OCI-LY1 (cell line): ENCODE measurements at regions not wholly inside any gene's neighbourhood (a gene's known extent, or its start where the extent isn't known, plus 50 kb on each side); places are given as distances from the start of the nearest gene placed in this dataset.

Experiments
- H2AFZ ChIP-seq: fragments of 200-600 bp; sonication (generic), shearing (Covaris generic); 2 replicates; pipeline ENCODE4 v1.6.0; 2014; ENCODE audit warnings: antibody characterized with exemption, mild to moderate bottlenecking, low read length
- H3F3A ChIP-seq: fragments of 200-600 bp; sonication (generic), shearing (Covaris generic); 2 replicates; pipeline ENCODE4 v1.6.0; 2014; ENCODE audit warnings: mild to moderate bottlenecking, antibody characterized with exemption, low read length, moderate library complexity; ENCODE audit not compliant: insufficient read depth
- H3K27ac ChIP-seq: fragments of 200-600 bp; sonication (generic); 2 replicates; pipeline ENCODE4 v1.5.1; 2014; ENCODE audit warnings: low read length, mixed run types, mild to moderate bottlenecking, low read depth; ENCODE audit not compliant: poor library complexity, severe bottlenecking
- H3K27me3 ChIP-seq: fragments of 200-600 bp; sonication (generic); 2 replicates; pipeline ENCODE4 v1.6.0; 2014; ENCODE audit warnings: antibody characterized with exemption, mild to moderate bottlenecking, low read length, moderate library complexity; ENCODE audit not compliant: insufficient read depth
- H3K36me3 ChIP-seq: fragments of 200-600 bp; sonication (generic); 2 replicates; pipeline ENCODE4 v1.6.1; 2014; ENCODE audit warnings: mild to moderate bottlenecking, antibody characterized with exemption, low read length, moderate library complexity, mixed read lengths; ENCODE audit not compliant: insufficient read depth
- H3K4me1 ChIP-seq: fragments of 200-600 bp; sonication (generic); 2 replicates; pipeline ENCODE4 v1.5.1; 2014; ENCODE audit warnings: mild to moderate bottlenecking, low read length, moderate library complexity; ENCODE audit not compliant: insufficient read depth, severe bottlenecking
- H3K4me2 ChIP-seq: fragments of 200-600 bp; sonication (generic), shearing (Covaris generic); 2 replicates; pipeline ENCODE4 v1.6.1; 2014; ENCODE audit warnings: low read length
- H3K4me3 ChIP-seq: fragments of 200-600 bp; sonication (generic); 2 replicates; pipeline ENCODE4 v1.5.1; 2014; ENCODE audit warnings: low read length, low read depth, mild to moderate bottlenecking, mixed read lengths; ENCODE audit not compliant: poor library complexity, severe bottlenecking
- H3K79me2 ChIP-seq: fragments of 200-600 bp; shearing (Covaris generic); 2 replicates; pipeline ENCODE4 v1.6.1; 2016; ENCODE audit warnings: mixed run types, low read length, mixed read lengths; ENCODE audit not compliant: insufficient read depth
- H3K9ac ChIP-seq: fragments of 200-600 bp; sonication (generic), shearing (Covaris generic); 2 replicates; pipeline ENCODE4 v1.6.1; 2014; ENCODE audit warnings: mild to moderate bottlenecking, low read length, mixed read lengths
- H3K9me2 ChIP-seq: fragments of 200-600 bp; sonication (generic), shearing (Covaris generic); 2 replicates; pipeline ENCODE4 v1.6.1; 2014; ENCODE audit warnings: low read depth, mild to moderate bottlenecking, low read length, mixed read lengths
- H3K9me3 ChIP-seq: fragments of 200-600 bp; shearing (Covaris generic); 2 replicates; pipeline ENCODE4 v1.6.1; 2014; ENCODE audit warnings: low read length, mixed read lengths
- H4K20me1 ChIP-seq: fragments of 200-600 bp; sonication (generic), shearing (Covaris generic); 2 replicates; pipeline ENCODE4 v1.6.0; 2016; ENCODE audit warnings: mild to moderate bottlenecking, low read length; ENCODE audit not compliant: insufficient read depth
- CTCF ChIP-seq: fragments of 200-600 bp; sonication (generic), shearing (Covaris generic); IDR thresholded peaks from 2 replicates; pipeline ENCODE4 v1.5.1; 2017; ENCODE audit warnings: mild to moderate bottlenecking, antibody characterized with exemption, low read length, moderate library complexity, mixed read lengths
- EZH2 ChIP-seq: fragments of 200-600 bp; sonication (generic), shearing (Covaris generic); IDR thresholded peaks from 2 replicates; pipeline ENCODE4 v1.8.0; 2017; ENCODE audit warnings: borderline replicate concordance, mixed run types, mild to moderate bottlenecking, antibody characterized with exemption, low read length, moderate library complexity, mixed read lengths

- Histone ChIP-seq H3K4me3 (no peak overlapping the region), H3K4me2 (no peak overlapping the region), H3K27ac (no peak overlapping the region), H3F3A (no peaks in the 10 kb centered on the region), H3K27me3 (no peaks in the 10 kb centered on the region), H3K9me3 (no peaks in the 10 kb centered on the region), H3K36me3 (no peaks in the 10 kb centered on the region), H2AFZ (no peak overlapping the region), H3K9me2 (no peaks in the 10 kb centered on the region), H3K4me1 (no peaks in the 10 kb centered on the region), H3K79me2 (no peaks in the 10 kb centered on the region), H4K20me1 (no peaks in the 10 kb centered on the region), H3K9ac (no peak overlapping the region)
- TF ChIP-seq EZH2 = no peak
- TF ChIP-seq CTCF = no peak
These were observed 177.2 kb downstream of the LRRC3B start for GRCh38 chr3:26799679-26800317.

GRCh38 chr3:26807272-26807671, 184.7 kb downstream of the LRRC3B start:
- Histone ChIP-seq H3K4me2 (no peak overlapping the region), H3K36me3 (no peaks in the 10 kb centered on the region), H3K27me3 (no peaks in the 10 kb centered on the region), H3K27ac (no peak overlapping the region), H3F3A (no peaks in the 10 kb centered on the region), H3K9me2 (no peaks in the 10 kb centered on the region), H3K4me1 (no peaks in the 10 kb centered on the region), H2AFZ (no peak overlapping the region), H3K9me3 (no peaks in the 10 kb centered on the region), H3K79me2 (no peaks in the 10 kb centered on the region), H3K4me3 (no peak overlapping the region), H4K20me1 (no peaks in the 10 kb centered on the region), H3K9ac (no peak overlapping the region)
- TF ChIP-seq CTCF = no peak
- TF ChIP-seq EZH2 = no peak

- Histone ChIP-seq H3K27ac (no peak overlapping the region), H4K20me1 (no peaks in the 10 kb centered on the region), H3K79me2 (no peaks in the 10 kb centered on the region), H3K9me2 (no peaks in the 10 kb centered on the region), H3K9ac (no peak overlapping the region), H3K4me3 (no peak overlapping the region), H3K4me2 (no peak overlapping the region), H3K36me3 (no peaks in the 10 kb centered on the region), H3K9me3 (no peaks in the 10 kb centered on the region), H3K27me3 (no peaks in the 10 kb centered on the region), H3F3A (no peaks in the 10 kb centered on the region), H3K4me1 (no peaks in the 10 kb centered on the region), H2AFZ (no peak overlapping the region)
- TF ChIP-seq EZH2 (no peak), CTCF (no peak)
These were observed 202.9 kb downstream of the LRRC3B start for GRCh38 chr3:26825454-26825853.
